ENCODE measurements at regions not wholly inside any gene's neighbourhood (a gene's known extent, or its start where the extent isn't known, plus 50 kb on each side); places are given as distances from the start of the nearest gene placed in this dataset.

- no peak for TF ChIP-seq CTCF (IDR thresholded peaks at IDR 0.05; ENCODE audit: extremely low read depth in 1 of 2, insufficient read depth in 1 of 2, low read depth in 1 of 2, low read length in 2 of 2)
- no peak for TF ChIP-seq MAX (IDR thresholded peaks at IDR 0.05; ENCODE audit: insufficient read depth, insufficient read length)
- TF ChIP-seq EZH2 (IDR thresholded peaks at IDR 0.05; ENCODE audit: borderline replicate concordance, low read depth, low read length, severe bottlenecking), result no peak
- no peak for TF ChIP-seq MYC (IDR thresholded peaks at IDR 0.05; ENCODE audit: low read depth, low read length)
- TF ChIP-seq POLR2AphosphoS5 (IDR thresholded peaks at IDR 0.05; ENCODE audit: insufficient read depth, low read depth, low read length), result no peak
- TF ChIP-seq POLR2A (IDR thresholded peaks at IDR 0.05; ENCODE audit: low read depth, low read length), result no peak
Measured at GRCh38 chr18:61738042-61738441, 154.8 kb downstream of the RNF152 start.

All from endothelial cell of umbilical vein (primary cell).